HG03039 (cell line): ENCODE measurements at regions not wholly inside any gene's neighbourhood (a gene's known extent, or its start where the extent isn't known, plus 50 kb on each side); places are given as distances from the start of the nearest gene placed in this dataset.

Source experiments
- ATAC-seq: cut with Tn5 transposase; IDR thresholded peaks from one replicate; pipeline ENCODE4 v1.9.1; 2021; ENCODE audit warnings: mild to moderate bottlenecking, moderate library complexity; ENCODE audit not compliant: unreplicated experiment

GRCh38 chr6:139863964-139864363 is 489.5 kb upstream of the CITED2 start:
- no peak for ATAC-seq

- ATAC-seq = no peak
Measured at GRCh38 chr6:139863346-139863745, 488.9 kb upstream of the CITED2 start.

GRCh38 chr6:139862311-139862710 is 487.9 kb upstream of the CITED2 start:
- ATAC-seq = no peak

DNA sequence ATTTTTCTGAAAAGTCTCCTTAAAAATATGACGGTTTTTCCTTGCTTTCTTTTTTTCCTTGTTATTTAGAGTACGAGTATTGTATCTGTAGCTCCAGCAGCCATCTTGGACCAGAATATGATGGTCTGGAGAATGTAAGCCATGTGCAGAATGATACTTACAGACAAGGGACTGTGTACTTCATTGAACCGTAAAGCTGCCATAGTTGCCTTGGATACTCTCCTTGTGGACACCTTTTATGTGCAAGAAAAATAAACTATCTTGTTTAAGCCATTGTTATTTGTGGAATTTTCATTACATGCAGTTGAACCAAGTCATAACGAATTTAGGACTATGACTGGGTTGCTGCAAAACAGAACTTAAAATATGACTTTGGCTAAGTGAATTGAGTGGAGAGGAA is 485.8 kb upstream of the CITED2 start:
- ATAC-seq = no peak

DNA sequence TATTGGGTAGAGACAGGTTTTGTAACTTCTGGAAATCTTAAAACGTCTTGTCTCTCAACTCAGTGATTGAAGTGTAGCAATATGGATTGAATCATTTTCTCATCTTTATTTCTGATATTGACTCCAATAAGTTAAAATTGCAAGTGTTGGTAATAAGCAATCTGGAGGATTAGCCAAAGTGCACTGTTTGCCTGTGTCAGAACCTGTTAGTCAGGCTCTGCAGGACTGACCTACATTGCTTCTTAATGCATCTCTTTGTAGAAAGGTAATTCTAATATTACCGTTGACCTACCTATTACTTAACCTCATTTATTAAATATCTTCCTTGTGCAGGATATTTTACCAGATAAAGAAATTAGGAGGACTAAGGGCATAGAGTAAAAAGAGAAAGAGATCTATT is 484.0 kb upstream of the CITED2 start:
- no peak for ATAC-seq

GRCh38 chr6:139857143-139857542 is 482.7 kb upstream of the CITED2 start:
- ATAC-seq = no peak

- ATAC-seq = no peak
Measured at GRCh38 chr6:139856562-139856961, 482.1 kb upstream of the CITED2 start.

GRCh38 chr6:139855671-139856311 is 481.3 kb upstream of the CITED2 start:
- no peak for ATAC-seq

- no peak for ATAC-seq
Measured at GRCh38 chr6:139853302-139853992, 479.0 kb upstream of the CITED2 start.

DNA sequence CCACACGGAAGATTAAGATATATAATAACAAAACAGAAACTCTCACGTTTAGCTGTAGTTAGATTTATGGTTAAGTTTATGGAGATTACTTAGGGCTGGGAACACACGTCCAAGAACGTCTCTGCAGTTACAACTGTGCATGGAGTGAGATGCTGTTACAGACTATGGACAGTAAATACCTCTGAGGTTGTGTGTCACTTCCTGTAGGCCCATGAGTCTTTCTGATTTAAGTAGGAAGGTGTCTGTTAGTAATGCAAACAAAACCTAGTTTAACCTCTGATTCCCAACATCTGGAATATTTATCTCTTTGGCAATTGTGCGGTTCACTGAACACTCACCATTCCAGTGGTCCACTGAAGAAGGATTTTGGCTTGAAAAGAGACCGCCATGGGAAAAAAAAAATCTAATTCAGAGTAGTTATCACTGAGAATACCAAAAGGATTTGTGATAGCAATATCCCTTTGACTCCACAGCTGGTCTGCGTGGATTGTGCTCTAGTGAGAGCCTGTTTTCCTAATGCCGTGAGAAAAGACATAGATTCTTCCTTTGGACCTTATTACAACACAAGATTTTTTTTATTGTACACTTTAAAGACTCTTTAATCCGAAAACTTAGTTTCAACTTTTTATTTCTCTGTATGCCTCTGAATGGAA is 478.2 kb upstream of the CITED2 start:
- ATAC-seq = no peak

DNA sequence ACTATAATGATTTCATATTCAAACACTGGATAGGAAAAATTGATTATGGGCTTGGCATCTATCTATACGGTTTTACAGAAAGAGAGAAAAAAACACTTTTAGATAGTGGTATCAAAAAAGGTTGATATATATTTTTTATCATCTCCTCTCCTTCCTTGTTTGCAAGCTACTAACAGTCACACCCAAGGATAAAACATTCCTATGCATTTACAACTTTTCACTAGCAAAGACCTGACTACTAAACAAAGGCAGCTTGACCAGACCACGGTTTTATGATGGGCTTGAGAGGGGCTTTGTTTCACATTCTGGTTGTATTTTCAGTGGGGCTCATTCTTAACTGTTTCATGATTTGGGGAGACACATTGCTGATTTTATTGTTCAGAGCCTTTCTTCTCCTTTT is 477.6 kb upstream of the CITED2 start:
- no peak for ATAC-seq

DNA sequence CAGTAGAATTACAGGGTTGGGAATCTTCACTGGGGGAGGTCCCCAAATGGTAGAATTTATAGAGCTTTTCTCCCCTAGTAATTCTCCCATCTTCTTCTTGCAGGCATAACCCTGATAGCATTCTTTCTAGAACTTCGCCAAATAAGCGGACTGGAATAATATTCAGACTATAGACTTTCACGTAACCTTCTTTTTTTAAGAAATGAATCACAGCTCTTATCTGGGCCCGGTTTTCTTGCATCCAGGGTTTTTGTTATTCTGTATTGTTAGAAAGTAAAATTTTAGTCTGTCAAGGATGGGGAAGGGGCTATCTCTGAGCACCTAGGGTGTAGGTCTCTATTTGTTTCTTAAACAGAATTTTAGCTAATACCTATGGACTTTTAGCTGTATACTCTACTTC is 476.8 kb upstream of the CITED2 start:
- no peak for ATAC-seq

- ATAC-seq = no peak
Measured at GRCh38 chr6:139850512-139850911, 476.1 kb upstream of the CITED2 start.

- no peak for ATAC-seq
Measured at GRCh38 chr6:139847457-139847813, 473.0 kb upstream of the CITED2 start.

GRCh38 chr6:139846538-139847456 is 472.3 kb upstream of the CITED2 start:
- no peak for ATAC-seq

- no peak for ATAC-seq
Measured at GRCh38 chr6:139844907-139845306, 470.5 kb upstream of the CITED2 start.

- ATAC-seq = peak; percentile 91
Measured at GRCh38 chr6:139841794-139842215, 467.4 kb upstream of the CITED2 start.

DNA sequence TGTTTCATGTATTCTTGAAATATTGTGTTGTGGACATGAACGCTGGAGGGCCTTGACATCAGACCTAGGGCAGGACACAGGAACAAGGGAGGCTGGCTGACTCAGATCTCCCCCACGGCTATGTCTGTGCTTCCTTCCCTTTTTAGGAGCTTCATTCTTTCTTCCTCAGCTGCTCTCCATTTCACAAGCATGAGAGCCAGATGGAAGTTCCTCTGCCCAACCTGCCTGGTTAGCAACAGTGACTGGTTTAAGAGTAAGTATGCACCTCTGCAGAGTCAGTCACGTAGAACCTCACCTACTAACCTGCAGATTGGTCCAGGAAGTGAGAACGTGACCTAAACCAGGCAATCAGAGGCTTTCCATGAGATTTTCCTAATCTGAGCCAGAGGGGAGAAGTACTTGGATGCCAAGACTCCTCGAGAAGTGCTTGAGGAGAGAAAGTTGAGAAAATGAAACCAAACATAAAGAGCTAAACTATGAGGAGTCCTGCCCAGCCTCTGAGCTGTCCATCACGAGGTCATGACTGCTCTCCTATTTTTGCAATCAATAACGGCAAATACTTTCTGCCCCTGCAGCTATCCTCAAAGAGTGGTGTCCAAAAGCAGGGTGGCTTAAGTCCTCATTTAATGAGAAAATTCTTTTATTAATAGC is 465.2 kb upstream of the CITED2 start:
- no peak for ATAC-seq

GRCh38 chr6:139834232-139834631 is 459.8 kb upstream of the CITED2 start:
- ATAC-seq = no peak

- no peak for ATAC-seq
Measured at GRCh38 chr6:139833592-139833991, 459.1 kb upstream of the CITED2 start.
